Right lobe of liver (tissue), 6 donors: ENCODE measurements at regions not wholly inside any gene's neighbourhood (a gene's known extent, or its start where the extent isn't known, plus 50 kb on each side); places are given as distances from the start of the nearest gene placed in this dataset.

Experiments used
- ATAC-seq, 4 donors: fragments of 200-7000 bp; cut with Tn5 transposase; one replicate each; pipeline ENCODE4 v1.9.1; 2020; ENCODE audit warnings: mild to moderate bottlenecking in 4 of 4, moderate library complexity in 4 of 4
- DNase-seq, 3 donors: peaks; one replicate each; pipeline ENCODE4 v3.0.0-alpha.2; 2020
- H3K27ac ChIP-seq, 3 donors: fragments of 200-600 bp; one replicate each; pipeline ENCODE4 v1.8.0; 2022
- H3K27me3 ChIP-seq, 2 donors: fragments of 200-600 bp; one replicate each; pipeline ENCODE4 v1.8.0; 2022
- H3K36me3 ChIP-seq, 4 donors: fragments of 200-600 bp; sonication (generic) in 1 of 4; one replicate each; pipeline versions ENCODE4 v1.5.1 to v1.8.0; 2017 to 2022; ENCODE audit warnings: control low read depth in 1 of 4
- H3K4me1 ChIP-seq, 4 donors: fragments of 200-600 bp; sonication (generic) in 1 of 4; one replicate each; pipeline versions ENCODE4 v1.5.1 to v1.8.0; 2017 to 2022; ENCODE audit warnings: control low read depth in 1 of 4
- H3K4me3 ChIP-seq, 3 donors: fragments of 200-600 bp; one replicate each; pipeline ENCODE4 v1.8.0; 2022
- H3K9me3 ChIP-seq, 4 donors: fragments of 200-600 bp; sonication (generic) in 1 of 4; one replicate each; pipeline versions ENCODE4 v1.5.1 to v1.8.0; 2017 to 2022; ENCODE audit warnings: control low read depth in 1 of 4
- POLR2A ChIP-seq: fragments of 450-650 bp; IDR thresholded peaks from one replicate; pipeline ENCODE4 v1.6.1; 2017; ENCODE audit warnings: antibody characterized with exemption, mild to moderate bottlenecking
- WGBS: methylation state at CpG from one replicate; pipeline ENCODE4 v1.1.6; 2018; ENCODE audit warnings: low coverage, low lambda C conversion rate; ENCODE audit not compliant: insufficient coverage; ENCODE audit errors: missing lambda C conversion rate; 5-methylcytosine and 5-hydroxymethylcytosine counted together
- intact Hi-C, 2 donors: fragments of 100-400 bp; cut with DNase I; formaldehyde crosslinking; loops; one replicate each; pipeline versions ENCODE4 v1.11.2 to v1.14.1; 2022
- TF ChIP-seq, protein P1 (sequence below), 4 donors: fragments of 200-600 bp in 3 of 4; fragments of 450-650 bp in 1 of 4; IDR thresholded peaks; one replicate each; pipeline versions ENCODE4 v1.5.1 to v1.8.0; 2016 to 2022; ENCODE audit warnings: antibody characterized with exemption in 4 of 4, mild to moderate bottlenecking in 2 of 4
- donor health status: DM: no; HTN: yes; CAD: no.
- donor health status: DM: no; HTN: no; CAD: no.
- donor health status: DM: no; HTN: no; CAD: no.
- donor health status: DM: no; HTN: yes; CAD: no.
- donor health status: DM: no; HTN: yes; CAD: no.

DNA sequence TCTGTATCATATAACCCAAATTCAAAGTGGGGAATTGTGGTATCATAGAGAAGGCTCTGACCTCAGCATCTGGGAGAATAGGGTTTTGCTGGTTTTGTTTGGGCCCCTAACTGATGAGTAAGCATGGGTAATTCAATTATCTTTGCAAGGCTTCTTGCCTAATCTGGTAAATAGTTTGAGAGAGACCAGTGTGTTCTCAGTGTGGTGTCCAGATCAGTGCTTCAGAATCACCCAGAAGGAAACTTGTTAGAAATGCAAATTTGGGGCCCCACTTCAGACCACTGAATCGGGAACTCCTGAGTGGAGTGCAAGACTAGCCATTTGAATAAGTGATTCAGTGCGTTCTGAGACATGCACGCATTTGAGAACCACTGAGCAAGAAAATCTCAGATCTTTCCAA lies 282.7 kb downstream of the EPHA4 start:
- DNase-seq (no peak), ATAC-seq (no peak)
- H3K4me1 ChIP-seq: no peaks in the 10 kb centered on the region
- H3K4me3 ChIP-seq: no peak overlapping the region
- 48% methylated on average over 3 of the region's 3 CpGs for whole genome bisulfite sequencing
- TF ChIP-seq, protein P1, sequence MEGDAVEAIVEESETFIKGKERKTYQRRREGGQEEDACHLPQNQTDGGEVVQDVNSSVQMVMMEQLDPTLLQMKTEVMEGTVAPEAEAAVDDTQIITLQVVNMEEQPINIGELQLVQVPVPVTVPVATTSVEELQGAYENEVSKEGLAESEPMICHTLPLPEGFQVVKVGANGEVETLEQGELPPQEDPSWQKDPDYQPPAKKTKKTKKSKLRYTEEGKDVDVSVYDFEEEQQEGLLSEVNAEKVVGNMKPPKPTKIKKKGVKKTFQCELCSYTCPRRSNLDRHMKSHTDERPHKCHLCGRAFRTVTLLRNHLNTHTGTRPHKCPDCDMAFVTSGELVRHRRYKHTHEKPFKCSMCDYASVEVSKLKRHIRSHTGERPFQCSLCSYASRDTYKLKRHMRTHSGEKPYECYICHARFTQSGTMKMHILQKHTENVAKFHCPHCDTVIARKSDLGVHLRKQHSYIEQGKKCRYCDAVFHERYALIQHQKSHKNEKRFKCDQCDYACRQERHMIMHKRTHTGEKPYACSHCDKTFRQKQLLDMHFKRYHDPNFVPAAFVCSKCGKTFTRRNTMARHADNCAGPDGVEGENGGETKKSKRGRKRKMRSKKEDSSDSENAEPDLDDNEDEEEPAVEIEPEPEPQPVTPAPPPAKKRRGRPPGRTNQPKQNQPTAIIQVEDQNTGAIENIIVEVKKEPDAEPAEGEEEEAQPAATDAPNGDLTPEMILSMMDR (IDR thresholded peaks at IDR 0.05): no peak
- TF ChIP-seq POLR2A: no peak
- no peak overlapping the region for H3K27ac ChIP-seq
- H3K36me3 ChIP-seq: no peaks in the 10 kb centered on the region
- H3K27me3 ChIP-seq: no peaks in the 10 kb centered on the region
- no peaks in the 10 kb centered on the region for H3K9me3 ChIP-seq
- intact Hi-C loops: no loop called here

DNA sequence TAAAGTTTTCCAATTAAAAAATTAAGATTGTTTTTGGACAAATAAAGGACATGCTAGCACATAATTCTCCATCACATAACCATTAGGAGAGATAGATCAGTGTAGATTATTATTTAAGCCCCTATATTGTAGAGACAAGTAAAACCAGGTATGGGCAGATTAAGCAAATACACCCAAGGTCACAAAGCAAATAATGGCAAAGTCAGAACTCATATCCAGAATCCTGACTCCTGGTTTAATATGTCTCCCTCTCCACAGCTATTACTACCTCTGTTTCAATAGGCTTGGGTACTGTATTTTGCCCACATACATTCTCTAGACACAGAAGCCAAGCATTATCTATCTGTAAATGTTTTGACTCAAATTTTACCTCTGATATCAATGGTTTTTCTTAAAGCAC lies 282.3 kb downstream of the EPHA4 start:
- intact Hi-C loops: no loop called here
- Histone ChIP-seq H3K4me3 (no peak overlapping the region), H3K36me3 (no peaks in the 10 kb centered on the region), H3K27me3 (no peaks in the 10 kb centered on the region), H3K27ac (no peak overlapping the region), H3K4me1 (no peaks in the 10 kb centered on the region), H3K9me3 (no peaks in the 10 kb centered on the region)
- no peak for DNase-seq
- ATAC-seq: no peak
- TF ChIP-seq POLR2A: no peak
- TF ChIP-seq, protein P1 (IDR thresholded peaks at IDR 0.05): no peak

DNA sequence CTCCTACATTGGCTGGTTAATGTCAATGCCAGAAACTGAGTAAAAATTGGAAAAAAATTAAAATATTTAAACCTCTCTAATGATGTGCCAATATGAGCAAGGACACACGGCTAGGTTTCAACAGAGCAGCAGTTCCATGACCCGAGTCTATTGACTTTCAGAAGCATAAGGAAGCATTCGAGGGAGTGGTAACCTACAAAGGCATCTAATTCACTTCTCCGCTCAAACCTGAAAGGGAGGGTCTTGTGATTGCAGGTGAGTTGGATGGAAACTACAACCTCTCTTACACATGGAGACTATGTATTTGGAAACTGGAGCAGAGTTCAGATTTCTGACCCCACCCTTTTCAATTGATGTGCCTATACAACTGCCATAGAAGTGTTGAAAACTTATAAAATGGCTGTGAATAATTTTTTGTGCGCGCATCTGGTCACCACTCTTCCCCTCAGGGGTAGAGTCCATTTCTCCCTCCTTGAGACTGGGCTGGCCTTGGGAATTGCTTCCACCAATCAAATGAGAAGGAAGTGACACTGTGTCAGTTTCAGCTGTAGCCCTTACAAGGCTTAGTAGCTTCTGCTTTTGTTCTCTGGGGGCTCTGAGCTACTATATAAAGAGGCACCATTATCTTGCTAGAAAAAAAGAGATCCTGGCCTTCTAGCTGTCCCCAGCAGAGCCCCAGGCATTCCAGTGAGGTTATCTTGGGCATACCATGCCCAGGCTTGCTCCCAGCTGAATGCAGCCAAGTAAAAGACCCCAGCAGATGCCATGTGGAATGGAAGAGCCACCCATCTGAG lies 278.0 kb downstream of the EPHA4 start:
- Histone ChIP-seq H3K9me3 (no peaks in the 10 kb centered on the region), H3K27ac (no peak overlapping the region), H3K4me1 (no peaks in the 10 kb centered on the region), H3K4me3 (no peak overlapping the region), H3K36me3 (no peaks in the 10 kb centered on the region), H3K27me3 (no peaks in the 10 kb centered on the region)
- ATAC-seq: no peak
- DNase-seq: no peak
- no peak for TF ChIP-seq POLR2A
- TF ChIP-seq, protein P1 (IDR thresholded peaks at IDR 0.05): no peak
- intact Hi-C loops: no loop called here
- 61% methylated on average over 4 of the region's 6 CpGs for WGBS

DNA sequence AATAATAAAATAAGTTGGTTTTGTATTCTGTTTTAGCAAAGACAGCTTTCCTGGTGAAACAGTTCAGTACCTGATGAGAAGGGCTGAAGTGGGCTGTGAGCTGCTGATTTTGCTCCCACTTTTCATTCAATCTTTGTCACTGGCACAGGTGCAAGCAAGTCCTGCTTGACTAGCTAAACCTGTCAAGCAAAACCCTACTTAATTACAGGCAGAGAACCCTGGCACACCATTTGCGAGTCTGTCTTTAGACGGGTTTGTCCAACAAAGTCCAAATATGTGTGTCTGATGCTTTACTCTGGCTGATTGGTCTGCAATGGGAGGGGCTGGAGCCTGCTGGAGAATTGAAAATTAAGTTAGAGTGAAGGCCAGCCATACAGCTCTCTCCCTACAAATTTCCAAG lies 267.2 kb downstream of the EPHA4 start:
- no peak for ATAC-seq
- DNase-seq: no peak
- H3K4me1 ChIP-seq: no peaks in the 10 kb centered on the region
- WGBS: 73% methylated on average over 2 of the region's 2 CpGs
- TF ChIP-seq, protein P1 (IDR thresholded peaks at IDR 0.05): no peak
- TF ChIP-seq POLR2A: no peak
- no peak overlapping the region for H3K4me3 ChIP-seq
- intact Hi-C loops: no loop called here
- H3K36me3 ChIP-seq: no peaks in the 10 kb centered on the region
- no peaks in the 10 kb centered on the region for H3K27me3 ChIP-seq
- H3K9me3 ChIP-seq: no peaks in the 10 kb centered on the region
- no peak overlapping the region for H3K27ac ChIP-seq
